Liver (tissue), 3 donors: ENCODE measurements at regions not wholly inside any gene's neighbourhood (a gene's known extent, or its start where the extent isn't known, plus 50 kb on each side); places are given as distances from the start of the nearest gene placed in this dataset.

Experiments used
- ATF3 ChIP-seq: IDR thresholded peaks from 2 replicates; pipeline ENCODE4 v1.6.1; 2016; ENCODE audit warnings: antibody characterized with exemption
- GABPA ChIP-seq, 2 donors: IDR thresholded peaks in 1 of 2; conservative IDR thresholded peaks in 1 of 2; 2 replicates each; pipeline ENCODE4 v1.6.1; 2016; ENCODE audit warnings: antibody characterized with exemption in 2 of 2, mild to moderate bottlenecking in 1 of 2, moderate library complexity in 1 of 2
- HNF4A ChIP-seq, 2 donors: conservative IDR thresholded peaks; 2 replicates each; pipeline ENCODE4 v1.6.1; 2016; ENCODE audit warnings: antibody characterized with exemption in 2 of 2, mild to moderate bottlenecking in 2 of 2
- HNF4G ChIP-seq: IDR thresholded peaks from 2 replicates; pipeline ENCODE4 v1.6.1; 2016; ENCODE audit warnings: antibody characterized with exemption
- RAD21 ChIP-seq, 2 donors: IDR thresholded peaks; 2 replicates each; pipeline ENCODE4 v1.6.1; 2016; ENCODE audit warnings: antibody characterized with exemption in 2 of 2, mild to moderate bottlenecking in 2 of 2
- REST ChIP-seq: IDR thresholded peaks from 2 replicates; pipeline ENCODE4 v1.6.1; 2016; ENCODE audit warnings: antibody characterized with exemption, mild to moderate bottlenecking
- RXRA ChIP-seq, 2 donors: IDR thresholded peaks; 2 replicates each; pipeline ENCODE4 v1.6.1; 2017 to 2018; ENCODE audit warnings: antibody characterized with exemption in 2 of 2, mild to moderate bottlenecking in 1 of 2
- TAF1 ChIP-seq: conservative IDR thresholded peaks from 2 replicates; pipeline ENCODE4 v1.6.1; 2016; ENCODE audit warnings: antibody characterized with exemption, mild to moderate bottlenecking
- YY1 ChIP-seq: IDR thresholded peaks from 2 replicates; pipeline ENCODE4 v1.6.1; 2016; ENCODE audit warnings: antibody characterized with exemption, mild to moderate bottlenecking
- TF ChIP-seq, protein P1 (sequence below): fragments of 150-350 bp; IDR thresholded peaks from 2 replicates; pipeline ENCODE4 v1.5.1; 2017; ENCODE audit warnings: improper control_type of control experiment, low read depth, low read length; ENCODE audit not compliant: missing input control
- TF ChIP-seq, protein P2 (sequence below): IDR thresholded peaks from 2 replicates; pipeline ENCODE4 v1.6.1; 2016; ENCODE audit warnings: antibody characterized with exemption
- donor health status: healthy.
- donor health status: healthy.

DNA sequence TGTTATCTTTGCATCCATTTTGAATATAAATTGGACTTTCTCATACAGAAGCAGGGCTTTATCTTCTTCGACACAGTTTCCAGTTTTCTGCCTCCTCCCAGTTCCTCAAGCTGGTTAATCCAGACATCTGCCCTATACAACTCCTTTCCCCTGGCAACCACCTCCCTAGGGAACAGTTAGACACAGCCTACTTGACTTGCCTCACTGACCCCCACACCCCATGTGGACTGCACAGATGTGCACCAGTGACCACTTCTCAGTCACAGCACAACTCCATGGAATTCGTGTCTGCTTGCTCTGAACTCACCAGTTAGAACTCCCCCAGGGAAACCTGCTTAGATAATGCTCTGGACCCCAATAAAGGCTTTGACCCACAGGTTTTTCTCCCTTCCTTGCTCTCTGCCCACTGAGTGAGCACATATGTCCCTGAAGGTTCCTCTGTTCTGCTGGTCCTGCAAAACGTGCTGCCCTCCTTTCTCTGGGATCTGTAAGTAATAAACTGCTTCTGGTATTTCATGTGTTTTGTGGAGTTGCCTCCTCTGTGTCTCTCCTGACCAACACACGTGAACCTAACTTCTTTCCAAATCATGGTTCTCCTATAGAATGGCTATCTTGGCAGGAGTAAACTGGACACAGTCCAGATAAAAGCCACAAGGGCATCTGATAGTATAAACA, 351.2 kb downstream of the CD83 start:
- no peak for TF ChIP-seq HNF4A (conservative IDR thresholded peaks at IDR 0.05)
- no peak for TF ChIP-seq HNF4G
- TF ChIP-seq ATF3, result no peak
- TF ChIP-seq REST, result no peak
- TF ChIP-seq, protein P1, sequence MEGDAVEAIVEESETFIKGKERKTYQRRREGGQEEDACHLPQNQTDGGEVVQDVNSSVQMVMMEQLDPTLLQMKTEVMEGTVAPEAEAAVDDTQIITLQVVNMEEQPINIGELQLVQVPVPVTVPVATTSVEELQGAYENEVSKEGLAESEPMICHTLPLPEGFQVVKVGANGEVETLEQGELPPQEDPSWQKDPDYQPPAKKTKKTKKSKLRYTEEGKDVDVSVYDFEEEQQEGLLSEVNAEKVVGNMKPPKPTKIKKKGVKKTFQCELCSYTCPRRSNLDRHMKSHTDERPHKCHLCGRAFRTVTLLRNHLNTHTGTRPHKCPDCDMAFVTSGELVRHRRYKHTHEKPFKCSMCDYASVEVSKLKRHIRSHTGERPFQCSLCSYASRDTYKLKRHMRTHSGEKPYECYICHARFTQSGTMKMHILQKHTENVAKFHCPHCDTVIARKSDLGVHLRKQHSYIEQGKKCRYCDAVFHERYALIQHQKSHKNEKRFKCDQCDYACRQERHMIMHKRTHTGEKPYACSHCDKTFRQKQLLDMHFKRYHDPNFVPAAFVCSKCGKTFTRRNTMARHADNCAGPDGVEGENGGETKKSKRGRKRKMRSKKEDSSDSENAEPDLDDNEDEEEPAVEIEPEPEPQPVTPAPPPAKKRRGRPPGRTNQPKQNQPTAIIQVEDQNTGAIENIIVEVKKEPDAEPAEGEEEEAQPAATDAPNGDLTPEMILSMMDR, result no peak
- TF ChIP-seq TAF1, result no peak
- TF ChIP-seq YY1, result no peak
- TF ChIP-seq GABPA (IDR thresholded peaks at IDR 0.05 in 1 of 2, conservative IDR thresholded peaks at IDR 0.05 in 1 of 2), result no peak
- TF ChIP-seq RXRA (IDR thresholded peaks at IDR 0.05), result no peak
- TF ChIP-seq, protein P2, sequence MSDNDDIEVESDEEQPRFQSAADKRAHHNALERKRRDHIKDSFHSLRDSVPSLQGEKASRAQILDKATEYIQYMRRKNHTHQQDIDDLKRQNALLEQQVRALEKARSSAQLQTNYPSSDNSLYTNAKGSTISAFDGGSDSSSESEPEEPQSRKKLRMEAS, result no peak
- no peak for TF ChIP-seq RAD21 (IDR thresholded peaks at IDR 0.05)
